HUES64 (cell line): ENCODE measurements at regions not wholly inside any gene's neighbourhood (a gene's known extent, or its start where the extent isn't known, plus 50 kb on each side); places are given as distances from the start of the nearest gene placed in this dataset.

Experiments used
- H3K27ac ChIP-seq: 2 replicates; pipeline ENCODE4 v1.7.0; 2013; ENCODE audit warnings: low read depth, low read length, inconsistent platforms
- H3K27me3 ChIP-seq: 2 replicates; pipeline ENCODE4 v1.6.1; 2013; ENCODE audit warnings: mild to moderate bottlenecking, low read length; ENCODE audit not compliant: insufficient read depth
- H3K36me3 ChIP-seq: 2 replicates; pipeline ENCODE4 v1.6.1; 2013; ENCODE audit warnings: mild to moderate bottlenecking, low read length; ENCODE audit not compliant: insufficient read depth
- H3K4me1 ChIP-seq: 2 replicates; pipeline ENCODE4 v1.6.1; 2013; ENCODE audit warnings: mild to moderate bottlenecking, low read length, moderate library complexity; ENCODE audit not compliant: insufficient read depth
- H3K4me3 ChIP-seq: 2 replicates; pipeline ENCODE4 v1.5.1; 2013; ENCODE audit warnings: mild to moderate bottlenecking, low read length, moderate library complexity
- H3K9ac ChIP-seq: 2 replicates; pipeline ENCODE4 v1.6.1; 2013; ENCODE audit warnings: mild to moderate bottlenecking, low read depth, low read length
- H3K9me3 ChIP-seq: 2 replicates; pipeline ENCODE4 v1.6.1; 2013; ENCODE audit warnings: low read depth, low read length; ENCODE audit not compliant: insufficient read depth
- WGBS: fragments of 150-250, 120-280 bp; methylation state at CpG from one replicate; pipeline ENCODE4 v1.1.7; 2013; ENCODE audit warnings: missing lambda C conversion rate; 5-methylcytosine and 5-hydroxymethylcytosine counted together

DNA sequence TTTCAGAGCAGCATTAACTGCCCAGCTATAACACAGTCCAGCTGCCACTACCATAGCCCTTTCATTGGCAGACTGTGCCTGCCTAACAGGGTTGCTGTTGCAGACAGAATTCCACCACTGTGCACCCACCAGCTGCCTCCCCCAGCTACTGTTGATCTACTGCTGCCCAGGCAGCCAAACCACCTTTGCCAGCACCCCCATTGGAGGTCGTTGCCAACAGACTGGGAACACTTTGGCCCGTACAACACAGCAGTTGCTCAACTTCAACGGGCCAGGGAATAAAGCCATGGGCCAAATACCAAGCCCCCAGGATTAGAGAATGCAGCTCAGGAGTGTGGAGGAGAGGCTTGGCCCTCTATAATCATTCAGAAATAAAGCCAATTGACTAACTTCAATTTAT is 473.6 kb downstream of the CDH11 start:
- H3K4me3 ChIP-seq = no peak overlapping the region
- no peaks in the 10 kb centered on the region for H3K27me3 ChIP-seq
- H3K4me1 ChIP-seq = no peaks in the 10 kb centered on the region
- 96% methylated on average over 3 of the region's 3 CpGs for WGBS
- H3K9ac ChIP-seq = no peak overlapping the region
- H3K36me3 ChIP-seq = no peaks in the 10 kb centered on the region
- peaks cover 5% of the 10 kb centered on the region; the same call in 1 of the 2 replicates for H3K9me3 ChIP-seq
- no peak overlapping the region for H3K27ac ChIP-seq

GRCh38 chr16:64641343-64641742 is 480.5 kb downstream of the CDH11 start:
- no peaks in the 10 kb centered on the region for H3K27me3 ChIP-seq
- no peaks in the 10 kb centered on the region for H3K36me3 ChIP-seq
- H3K9me3 ChIP-seq = no peaks in the 10 kb centered on the region
- WGBS = 90% methylated on average over 1 of the region's 3 CpGs
- no peak overlapping the region for H3K27ac ChIP-seq
- no peaks in the 10 kb centered on the region for H3K4me1 ChIP-seq
- H3K9ac ChIP-seq = no peak overlapping the region
- no peak overlapping the region for H3K4me3 ChIP-seq

GRCh38 chr16:64638766-64639165 is 483.1 kb downstream of the CDH11 start:
- Histone ChIP-seq H3K36me3 (no peaks in the 10 kb centered on the region), H3K27me3 (no peaks in the 10 kb centered on the region), H3K4me3 (no peak overlapping the region), H3K4me1 (no peaks in the 10 kb centered on the region), H3K27ac (no peak overlapping the region), H3K9ac (no peak overlapping the region), H3K9me3 (no peaks in the 10 kb centered on the region)
- 100% methylated on average over 2 of the region's 2 CpGs for WGBS

- H3K9ac ChIP-seq = no peak overlapping the region
- H3K27me3 ChIP-seq = no peaks in the 10 kb centered on the region
- H3K4me3 ChIP-seq = no peak overlapping the region
- H3K4me1 ChIP-seq = no peaks in the 10 kb centered on the region
- 83% methylated on average over 2 of the region's 2 CpGs for WGBS
- H3K27ac ChIP-seq = no peak overlapping the region
- no peaks in the 10 kb centered on the region for H3K9me3 ChIP-seq
- no peaks in the 10 kb centered on the region for H3K36me3 ChIP-seq
Observed at GRCh38 chr16:64629622-64630021, 492.2 kb downstream of the CDH11 start.

DNA sequence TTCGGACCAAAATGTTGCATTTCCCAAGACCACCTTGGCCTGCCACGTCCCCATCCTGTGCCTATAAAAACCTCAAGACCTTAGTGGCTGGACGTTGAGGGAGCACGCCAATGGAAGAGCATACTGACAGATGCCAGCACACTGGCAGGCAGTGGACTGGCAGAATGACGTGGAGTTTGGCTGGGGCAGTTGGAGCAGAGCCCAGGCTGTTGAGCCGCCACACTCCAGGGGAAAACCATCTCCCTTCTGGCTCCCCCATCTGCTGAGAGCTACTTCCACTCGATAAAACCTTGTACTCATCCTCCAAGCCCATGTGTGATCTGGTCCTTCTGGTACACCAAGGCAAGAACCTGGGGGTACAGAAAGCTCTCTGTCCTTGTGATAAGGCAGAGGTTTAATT is 494.1 kb downstream of the CDH11 start:
- 96% methylated on average over 7 of the region's 7 CpGs for WGBS
- Histone ChIP-seq H3K4me1 (no peaks in the 10 kb centered on the region), H3K9me3 (no peaks in the 10 kb centered on the region), H3K4me3 (no peak overlapping the region), H3K27me3 (no peaks in the 10 kb centered on the region), H3K36me3 (no peaks in the 10 kb centered on the region), H3K27ac (no peak overlapping the region), H3K9ac (no peak overlapping the region)

DNA sequence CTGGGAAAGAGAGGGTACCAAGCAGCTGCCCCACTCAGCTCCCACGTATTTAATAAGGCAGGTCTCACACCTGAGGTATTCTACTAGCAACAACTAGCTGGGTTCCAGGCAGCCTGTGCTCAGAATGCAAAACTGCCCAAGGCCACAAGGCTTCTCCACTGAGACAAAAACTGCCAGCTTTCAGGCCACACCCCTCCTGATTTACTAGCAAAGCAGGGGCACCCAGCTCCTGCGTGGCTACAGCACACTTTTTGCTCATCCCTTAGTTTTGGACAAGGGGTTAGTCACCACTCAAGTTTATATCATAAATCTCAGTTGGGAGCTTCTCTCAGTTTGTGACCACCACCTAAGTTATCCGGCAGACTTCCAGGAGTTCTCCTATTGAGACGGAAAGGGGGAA is 494.6 kb downstream of the CDH11 start:
- Histone ChIP-seq H3K36me3 (no peaks in the 10 kb centered on the region), H3K9me3 (no peaks in the 10 kb centered on the region), H3K4me1 (no peaks in the 10 kb centered on the region), H3K27ac (no peak overlapping the region), H3K9ac (no peak overlapping the region), H3K4me3 (no peak overlapping the region), H3K27me3 (no peaks in the 10 kb centered on the region)
- 80% methylated on average over 4 of the region's 4 CpGs for WGBS

- H3K27ac ChIP-seq = no peak overlapping the region
- no peak overlapping the region for H3K4me3 ChIP-seq
- no peak overlapping the region for H3K9ac ChIP-seq
- WGBS = 97% methylated on average over 2 of the region's 2 CpGs
- H3K36me3 ChIP-seq = no peaks in the 10 kb centered on the region
- H3K27me3 ChIP-seq = no peaks in the 10 kb centered on the region
- no peaks in the 10 kb centered on the region for H3K9me3 ChIP-seq
- no peaks in the 10 kb centered on the region for H3K4me1 ChIP-seq
Observed at GRCh38 chr16:64626776-64627175, 495.1 kb downstream of the CDH11 start.

GRCh38 chr16:64621616-64622015 is 500.2 kb downstream of the CDH11 start:
- Histone ChIP-seq H3K4me1 (no peaks in the 10 kb centered on the region), H3K9me3 (no peaks in the 10 kb centered on the region), H3K27me3 (no peaks in the 10 kb centered on the region), H3K27ac (no peak overlapping the region), H3K36me3 (no peaks in the 10 kb centered on the region), H3K4me3 (no peak overlapping the region), H3K9ac (no peak overlapping the region)
- 95% methylated on average over 1 of the region's 1 CpG for WGBS

- no peaks in the 10 kb centered on the region for H3K9me3 ChIP-seq
- H3K4me3 ChIP-seq = no peak overlapping the region
- H3K27ac ChIP-seq = no peak overlapping the region
- no peaks in the 10 kb centered on the region for H3K36me3 ChIP-seq
- H3K9ac ChIP-seq = no peak overlapping the region
- no peaks in the 10 kb centered on the region for H3K27me3 ChIP-seq
- H3K4me1 ChIP-seq = peaks cover 14% of the 10 kb centered on the region; the same call in 1 of the 2 replicates
- 91% methylated on average over 1 of the region's 1 CpG for WGBS
Observed at GRCh38 chr16:64617836-64618476, 503.9 kb downstream of the CDH11 start.

DNA sequence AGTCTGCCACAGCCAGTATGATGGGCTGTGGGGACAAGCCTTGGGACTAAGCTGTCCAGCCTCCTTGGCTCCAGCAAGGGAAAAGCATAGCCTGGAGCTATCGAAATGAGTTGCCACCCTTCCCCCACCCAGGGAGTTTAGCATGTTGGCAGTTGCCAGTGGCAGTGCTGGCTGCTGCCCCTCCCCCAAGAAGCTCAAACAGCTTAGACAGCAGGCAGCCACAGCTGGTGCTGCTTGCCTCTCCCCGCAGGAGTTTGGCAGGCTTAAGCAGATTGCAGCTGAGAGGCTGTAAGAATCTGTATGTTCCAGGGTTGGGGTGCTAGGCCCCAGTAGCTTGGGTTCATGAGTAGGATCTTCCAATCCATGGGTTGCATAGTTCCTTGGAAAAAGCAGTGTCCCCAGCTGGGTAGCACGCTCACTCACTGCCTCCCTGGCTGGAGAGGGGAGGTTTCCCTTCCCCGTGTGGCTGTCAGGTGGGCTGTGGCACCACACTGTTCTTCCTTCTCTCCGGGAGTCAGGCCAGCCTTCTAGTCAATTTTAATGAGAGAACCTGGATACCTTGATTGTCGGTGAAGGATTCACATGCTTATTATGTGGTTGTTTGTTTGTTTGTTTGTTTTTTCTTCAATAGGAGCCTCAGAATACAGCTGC is 506.1 kb downstream of the CDH11 start:
- Histone ChIP-seq H3K4me1 (peaks cover 14% of the 10 kb centered on the region; the same call in 1 of the 2 replicates), H3K4me3 (no peak overlapping the region), H3K27me3 (no peaks in the 10 kb centered on the region), H3K9me3 (no peaks in the 10 kb centered on the region), H3K9ac (no peak overlapping the region), H3K36me3 (no peaks in the 10 kb centered on the region), H3K27ac (peak overlapping the region; percentile 47)
- whole genome bisulfite sequencing = 20% methylated on average over 6 of the region's 6 CpGs

DNA sequence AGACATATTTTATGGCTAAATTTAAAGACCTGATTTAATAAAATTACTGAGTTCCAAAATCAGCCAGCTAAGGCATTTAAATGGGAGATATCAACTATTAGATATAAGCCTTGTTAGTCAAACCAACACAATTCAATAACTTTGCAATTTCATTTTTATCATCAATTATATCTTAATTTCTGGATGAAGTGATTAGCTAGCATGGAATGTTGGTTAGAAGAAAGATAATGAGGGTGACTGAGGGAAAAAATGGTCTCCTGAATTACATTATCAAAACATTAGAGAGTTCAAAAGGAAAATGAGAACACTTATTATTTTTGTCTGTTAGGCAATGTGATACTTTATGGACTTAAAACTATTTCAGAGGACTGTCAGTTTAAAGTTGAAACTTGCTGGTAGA is 525.7 kb downstream of the CDH11 start:
- H3K9ac ChIP-seq = no peak overlapping the region
- no peaks in the 10 kb centered on the region for H3K36me3 ChIP-seq
- H3K9me3 ChIP-seq = peaks cover under 1% of the 10 kb centered on the region; the same call in 1 of the 2 replicates
- H3K27ac ChIP-seq = no peak overlapping the region
- no peak overlapping the region for H3K4me3 ChIP-seq
- no peaks in the 10 kb centered on the region for H3K4me1 ChIP-seq
- H3K27me3 ChIP-seq = no peaks in the 10 kb centered on the region
